HCT116 (cell line): ENCODE measurements at regions not wholly inside any gene's neighbourhood (a gene's known extent, or its start where the extent isn't known, plus 50 kb on each side); places are given as distances from the start of the nearest gene placed in this dataset.

Experiments
- EZH2phosphoT487 ChIP-seq: fragments of 200-600 bp; IDR thresholded peaks from 2 replicates; pipeline ENCODE4 v1.6.1; 2018; ENCODE audit warnings: antibody characterized with exemption, borderline replicate concordance
- POLR2A ChIP-seq: IDR thresholded peaks from 2 replicates; pipeline ENCODE4 v1.7.0; 2011; ENCODE audit warnings: borderline replicate concordance; ENCODE audit not compliant: insufficient read depth, insufficient read length; ENCODE audit errors: extremely low read depth
- YY1 ChIP-seq: IDR thresholded peaks from 2 replicates; pipeline ENCODE4 v1.6.1; 2011; ENCODE audit warnings: low read length, low read depth, moderate library complexity, mild to moderate bottlenecking; ENCODE audit not compliant: insufficient replicate concordance; ENCODE audit errors: extremely low read depth
- TF ChIP-seq, protein P1 (sequence below): IDR thresholded peaks from 2 replicates; pipeline ENCODE4 v1.6.1; 2012
- TF ChIP-seq, protein P2 (sequence below): IDR thresholded peaks from 2 replicates; pipeline ENCODE4 v1.6.1; 2012; ENCODE audit warnings: low read depth
- TF ChIP-seq, protein P3 (sequence below), 3 experiments: fragments of 200-600 bp in 1 of 3; sonication (generic) in 1 of 3; IDR thresholded peaks in 2 of 3; conservative IDR thresholded peaks in 1 of 3; 2 replicates each; pipeline ENCODE4 v1.5.1; 2012 to 2017; ENCODE audit warnings: low read depth in 2 of 3, low read length in 2 of 3, antibody characterized with exemption in 1 of 3, borderline replicate concordance in 1 of 3, control low read depth in 1 of 3, mild to moderate bottlenecking in 1 of 3, mixed read lengths in 1 of 3, mixed run types in 1 of 3, moderate library complexity in 1 of 3; ENCODE audit not compliant: insufficient read depth in 1 of 3
- TF ChIP-seq, protein P4 (sequence below): IDR thresholded peaks from 2 replicates; pipeline ENCODE4 v1.6.1; 2012
- TF ChIP-seq, protein P5 (sequence below): IDR thresholded peaks from 2 replicates; pipeline ENCODE4 v1.6.1; 2011; ENCODE audit warnings: mild to moderate bottlenecking, low read length, moderate library complexity; ENCODE audit not compliant: insufficient replicate concordance; ENCODE audit errors: extremely low read depth

- TF ChIP-seq, protein P1, sequence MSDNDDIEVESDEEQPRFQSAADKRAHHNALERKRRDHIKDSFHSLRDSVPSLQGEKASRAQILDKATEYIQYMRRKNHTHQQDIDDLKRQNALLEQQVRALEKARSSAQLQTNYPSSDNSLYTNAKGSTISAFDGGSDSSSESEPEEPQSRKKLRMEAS = no peak
- TF ChIP-seq, protein P2, sequence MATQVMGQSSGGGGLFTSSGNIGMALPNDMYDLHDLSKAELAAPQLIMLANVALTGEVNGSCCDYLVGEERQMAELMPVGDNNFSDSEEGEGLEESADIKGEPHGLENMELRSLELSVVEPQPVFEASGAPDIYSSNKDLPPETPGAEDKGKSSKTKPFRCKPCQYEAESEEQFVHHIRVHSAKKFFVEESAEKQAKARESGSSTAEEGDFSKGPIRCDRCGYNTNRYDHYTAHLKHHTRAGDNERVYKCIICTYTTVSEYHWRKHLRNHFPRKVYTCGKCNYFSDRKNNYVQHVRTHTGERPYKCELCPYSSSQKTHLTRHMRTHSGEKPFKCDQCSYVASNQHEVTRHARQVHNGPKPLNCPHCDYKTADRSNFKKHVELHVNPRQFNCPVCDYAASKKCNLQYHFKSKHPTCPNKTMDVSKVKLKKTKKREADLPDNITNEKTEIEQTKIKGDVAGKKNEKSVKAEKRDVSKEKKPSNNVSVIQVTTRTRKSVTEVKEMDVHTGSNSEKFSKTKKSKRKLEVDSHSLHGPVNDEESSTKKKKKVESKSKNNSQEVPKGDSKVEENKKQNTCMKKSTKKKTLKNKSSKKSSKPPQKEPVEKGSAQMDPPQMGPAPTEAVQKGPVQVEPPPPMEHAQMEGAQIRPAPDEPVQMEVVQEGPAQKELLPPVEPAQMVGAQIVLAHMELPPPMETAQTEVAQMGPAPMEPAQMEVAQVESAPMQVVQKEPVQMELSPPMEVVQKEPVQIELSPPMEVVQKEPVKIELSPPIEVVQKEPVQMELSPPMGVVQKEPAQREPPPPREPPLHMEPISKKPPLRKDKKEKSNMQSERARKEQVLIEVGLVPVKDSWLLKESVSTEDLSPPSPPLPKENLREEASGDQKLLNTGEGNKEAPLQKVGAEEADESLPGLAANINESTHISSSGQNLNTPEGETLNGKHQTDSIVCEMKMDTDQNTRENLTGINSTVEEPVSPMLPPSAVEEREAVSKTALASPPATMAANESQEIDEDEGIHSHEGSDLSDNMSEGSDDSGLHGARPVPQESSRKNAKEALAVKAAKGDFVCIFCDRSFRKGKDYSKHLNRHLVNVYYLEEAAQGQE = no peak
- TF ChIP-seq, protein P3, sequence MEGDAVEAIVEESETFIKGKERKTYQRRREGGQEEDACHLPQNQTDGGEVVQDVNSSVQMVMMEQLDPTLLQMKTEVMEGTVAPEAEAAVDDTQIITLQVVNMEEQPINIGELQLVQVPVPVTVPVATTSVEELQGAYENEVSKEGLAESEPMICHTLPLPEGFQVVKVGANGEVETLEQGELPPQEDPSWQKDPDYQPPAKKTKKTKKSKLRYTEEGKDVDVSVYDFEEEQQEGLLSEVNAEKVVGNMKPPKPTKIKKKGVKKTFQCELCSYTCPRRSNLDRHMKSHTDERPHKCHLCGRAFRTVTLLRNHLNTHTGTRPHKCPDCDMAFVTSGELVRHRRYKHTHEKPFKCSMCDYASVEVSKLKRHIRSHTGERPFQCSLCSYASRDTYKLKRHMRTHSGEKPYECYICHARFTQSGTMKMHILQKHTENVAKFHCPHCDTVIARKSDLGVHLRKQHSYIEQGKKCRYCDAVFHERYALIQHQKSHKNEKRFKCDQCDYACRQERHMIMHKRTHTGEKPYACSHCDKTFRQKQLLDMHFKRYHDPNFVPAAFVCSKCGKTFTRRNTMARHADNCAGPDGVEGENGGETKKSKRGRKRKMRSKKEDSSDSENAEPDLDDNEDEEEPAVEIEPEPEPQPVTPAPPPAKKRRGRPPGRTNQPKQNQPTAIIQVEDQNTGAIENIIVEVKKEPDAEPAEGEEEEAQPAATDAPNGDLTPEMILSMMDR (IDR thresholded peaks at IDR 0.05 in 2 of 3, conservative IDR thresholded peaks at IDR 0.05 in 1 of 3; ENCODE audit: borderline replicate concordance in 1 of 3, insufficient read depth in 1 of 3, low read depth in 2 of 3, low read length in 2 of 3) = no peak
- TF ChIP-seq EZH2phosphoT487 (no peak), POLR2A (no peak), YY1 (no peak)
- TF ChIP-seq, protein P4, sequence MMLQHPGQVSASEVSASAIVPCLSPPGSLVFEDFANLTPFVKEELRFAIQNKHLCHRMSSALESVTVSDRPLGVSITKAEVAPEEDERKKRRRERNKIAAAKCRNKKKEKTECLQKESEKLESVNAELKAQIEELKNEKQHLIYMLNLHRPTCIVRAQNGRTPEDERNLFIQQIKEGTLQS = no peak
- TF ChIP-seq, protein P5, sequence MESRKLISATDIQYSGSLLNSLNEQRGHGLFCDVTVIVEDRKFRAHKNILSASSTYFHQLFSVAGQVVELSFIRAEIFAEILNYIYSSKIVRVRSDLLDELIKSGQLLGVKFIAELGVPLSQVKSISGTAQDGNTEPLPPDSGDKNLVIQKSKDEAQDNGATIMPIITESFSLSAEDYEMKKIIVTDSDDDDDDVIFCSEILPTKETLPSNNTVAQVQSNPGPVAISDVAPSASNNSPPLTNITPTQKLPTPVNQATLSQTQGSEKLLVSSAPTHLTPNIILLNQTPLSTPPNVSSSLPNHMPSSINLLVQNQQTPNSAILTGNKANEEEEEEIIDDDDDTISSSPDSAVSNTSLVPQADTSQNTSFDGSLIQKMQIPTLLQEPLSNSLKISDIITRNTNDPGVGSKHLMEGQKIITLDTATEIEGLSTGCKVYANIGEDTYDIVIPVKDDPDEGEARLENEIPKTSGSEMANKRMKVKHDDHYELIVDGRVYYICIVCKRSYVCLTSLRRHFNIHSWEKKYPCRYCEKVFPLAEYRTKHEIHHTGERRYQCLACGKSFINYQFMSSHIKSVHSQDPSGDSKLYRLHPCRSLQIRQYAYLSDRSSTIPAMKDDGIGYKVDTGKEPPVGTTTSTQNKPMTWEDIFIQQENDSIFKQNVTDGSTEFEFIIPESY = no peak
These were observed 557.3 kb downstream of the ANKRD50 start for GRCh38 chr4:124155239-124155638.
